Kidney epithelial cell (primary cell): ENCODE measurements at regions not wholly inside any gene's neighbourhood (a gene's known extent, or its start where the extent isn't known, plus 50 kb on each side); places are given as distances from the start of the nearest gene placed in this dataset.

Source experiments
- DNase-seq: peaks from one replicate; pipeline ENCODE4 v3.0.0-alpha.2; 2010; ENCODE audit warnings: low read depth
- H3K27me3 ChIP-seq: 2 replicates; pipeline ENCODE4 v1.6.0; 2011; ENCODE audit warnings: low read length; ENCODE audit not compliant: control insufficient read depth, insufficient read depth
- H3K36me3 ChIP-seq: 2 replicates; pipeline ENCODE4 v1.5.1; 2011; ENCODE audit warnings: low read length; ENCODE audit not compliant: control insufficient read depth, insufficient read depth
- H3K4me3 ChIP-seq: 2 replicates; pipeline ENCODE4 v1.5.1; 2011; ENCODE audit warnings: low read depth, mild to moderate bottlenecking, control low read depth, low read length
- CTCF ChIP-seq: IDR thresholded peaks from 2 replicates; pipeline ENCODE4 v1.5.1; 2011; ENCODE audit warnings: mild to moderate bottlenecking, moderate library complexity, low read length, control low read depth, inconsistent platforms; ENCODE audit not compliant: insufficient read depth, poor library complexity, severe bottlenecking

DNA sequence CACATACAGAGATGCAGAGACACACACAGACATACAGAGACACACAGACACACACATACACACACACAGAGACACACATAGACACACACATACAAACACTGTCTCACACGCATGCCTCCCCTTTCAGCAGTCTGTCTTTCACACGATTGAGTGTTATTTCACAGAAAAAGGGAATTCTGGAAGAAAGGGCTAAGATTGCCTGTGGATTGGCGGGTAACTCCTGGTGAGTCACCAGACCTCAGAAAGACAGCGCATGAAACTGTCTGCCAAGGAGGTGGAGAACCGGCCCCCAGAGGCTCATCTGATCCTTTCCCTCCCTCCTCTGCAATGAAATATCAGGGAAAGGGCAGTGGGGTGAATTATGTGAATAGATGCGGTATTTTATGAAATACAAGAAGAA, 127.2 kb upstream of the GSC start:
- no peaks in the 10 kb centered on the region for H3K36me3 ChIP-seq
- DNase-seq, result no peak
- H3K4me3 ChIP-seq, result no peak overlapping the region
- H3K27me3 ChIP-seq, result no peaks in the 10 kb centered on the region
- TF ChIP-seq CTCF, result no peak

DNA sequence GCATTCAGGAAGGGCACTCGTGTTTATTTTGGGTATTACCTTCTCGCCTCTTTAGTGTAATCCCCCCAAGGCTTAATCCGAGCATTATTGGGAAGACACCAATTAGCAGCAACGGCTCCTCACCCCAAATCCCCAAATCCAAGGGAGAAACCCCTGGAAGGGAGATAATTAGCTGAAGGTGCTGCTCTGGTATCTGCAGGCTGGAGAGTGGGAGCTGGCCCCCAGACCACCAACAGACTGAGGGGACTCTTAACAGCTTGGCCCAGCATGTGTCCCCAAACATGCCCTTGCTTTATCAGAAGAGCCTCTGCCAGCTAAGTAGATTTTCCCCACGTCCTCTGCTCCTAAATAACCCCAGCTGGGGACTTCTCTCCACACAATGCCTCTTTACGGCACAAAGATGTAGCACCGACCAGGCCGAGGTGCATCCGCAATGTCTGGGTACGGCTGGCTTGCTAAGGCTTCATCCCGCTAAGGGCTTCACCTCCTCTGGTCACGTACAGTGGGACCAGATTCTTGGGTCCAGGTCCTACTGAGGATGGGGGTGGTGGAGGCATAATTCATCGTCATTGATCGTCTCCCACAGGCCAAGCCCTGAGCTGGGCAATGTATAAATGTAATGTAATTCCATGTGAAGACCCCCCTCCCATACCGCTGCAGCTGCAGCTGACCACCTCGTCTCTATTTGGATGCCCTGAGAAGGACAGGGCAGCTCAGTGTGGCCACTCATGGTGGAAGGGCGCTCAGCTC, 123.7 kb upstream of the GSC start:
- no peak for DNase-seq
- Histone ChIP-seq H3K27me3 (no peaks in the 10 kb centered on the region), H3K36me3 (no peaks in the 10 kb centered on the region), H3K4me3 (no peak overlapping the region)
- no peak for TF ChIP-seq CTCF

DNA sequence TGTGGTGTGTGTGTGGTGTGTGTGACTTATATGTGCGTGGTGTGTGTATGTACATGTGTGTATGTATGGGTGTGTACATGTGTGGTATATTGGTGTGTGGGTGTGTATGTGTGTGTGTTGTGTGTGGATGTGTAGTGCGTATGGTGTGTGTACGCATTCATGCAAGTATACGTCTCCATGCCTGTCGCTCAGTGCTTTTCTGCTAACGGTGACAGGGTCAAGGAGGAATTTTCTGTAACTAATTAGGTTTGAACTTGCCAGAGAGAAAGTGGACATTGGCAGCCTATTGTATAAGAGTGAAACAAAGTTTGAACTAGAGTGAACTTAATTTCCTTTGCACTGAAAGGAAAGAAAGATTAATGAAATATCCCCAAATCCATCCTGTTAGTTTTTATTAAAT, 120.9 kb upstream of the GSC start:
- H3K27me3 ChIP-seq, result no peaks in the 10 kb centered on the region
- H3K4me3 ChIP-seq, result no peak overlapping the region
- no peak for TF ChIP-seq CTCF
- no peaks in the 10 kb centered on the region for H3K36me3 ChIP-seq
- DNase-seq, result no peak

DNA sequence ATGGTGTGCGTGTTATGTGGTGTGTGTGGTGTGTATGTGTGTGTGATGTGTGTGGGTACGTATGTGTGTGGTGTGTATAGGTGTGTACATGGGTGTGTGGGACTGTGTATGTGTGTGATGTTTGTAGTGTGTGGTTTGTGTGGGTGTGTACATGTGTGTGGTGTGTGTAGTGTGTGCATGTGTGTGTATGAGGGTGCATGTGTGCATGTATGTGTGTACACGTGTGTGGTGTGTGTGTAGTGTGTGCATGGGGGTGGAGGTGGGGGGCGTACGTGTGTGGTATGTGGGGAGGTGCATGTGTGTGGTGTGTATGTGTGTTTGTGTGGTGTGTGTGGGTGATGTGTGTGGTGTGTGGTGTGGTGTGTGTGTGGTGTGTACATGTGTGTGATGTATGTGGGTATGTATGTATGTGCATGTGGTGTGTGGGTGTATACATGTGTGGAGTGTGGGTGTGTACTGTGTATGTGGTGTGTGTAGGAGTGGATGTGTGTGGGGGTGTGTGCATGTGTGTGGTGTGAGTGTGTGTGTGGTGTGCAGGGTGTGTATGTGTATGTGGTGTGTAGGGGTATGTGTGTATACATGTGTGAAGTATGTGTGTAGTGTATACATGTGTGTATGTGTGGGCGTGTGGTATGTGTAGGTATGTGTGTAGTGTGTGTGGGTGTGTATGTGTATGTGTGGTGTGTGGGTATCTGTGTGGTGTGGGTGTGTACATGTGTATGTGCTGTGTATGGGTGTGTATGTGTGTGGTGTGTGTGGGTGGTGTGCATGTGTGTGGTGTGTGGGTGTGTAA, 119.8 kb upstream of the GSC start:
- Histone ChIP-seq H3K4me3 (no peak overlapping the region), H3K27me3 (no peaks in the 10 kb centered on the region), H3K36me3 (no peaks in the 10 kb centered on the region)
- TF ChIP-seq CTCF, result no peak
- no peak for DNase-seq

DNA sequence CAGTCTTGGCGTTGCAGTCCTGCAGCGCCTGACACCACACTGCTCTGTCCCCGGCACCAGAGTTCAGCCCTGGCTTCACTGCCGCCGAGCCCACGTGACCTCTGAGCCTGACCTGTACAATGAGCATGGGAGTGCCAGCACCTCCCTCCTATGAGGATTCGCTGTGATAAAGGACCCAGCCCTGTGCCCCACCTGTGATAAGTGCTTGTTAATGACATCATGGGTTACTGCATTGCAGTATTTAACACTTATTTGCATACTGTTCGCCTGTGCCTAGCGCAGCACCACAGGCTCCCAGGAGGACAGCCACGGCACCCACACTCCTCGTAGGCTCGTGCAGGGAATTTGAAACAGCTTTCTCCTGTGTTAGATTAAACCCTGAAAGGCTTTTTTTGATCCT, 118.2 kb upstream of the GSC start:
- Histone ChIP-seq H3K36me3 (no peaks in the 10 kb centered on the region), H3K27me3 (no peaks in the 10 kb centered on the region)
- no peak for DNase-seq

More for the DNA sequence above, 118.2 kb upstream of the GSC start:
- no peak overlapping the region for H3K4me3 ChIP-seq
- TF ChIP-seq CTCF, result no peak
